PC-3 (cell line): ENCODE measurements at regions not wholly inside any gene's neighbourhood (a gene's known extent, or its start where the extent isn't known, plus 50 kb on each side); places are given as distances from the start of the nearest gene placed in this dataset.

Source experiments
- ATAC-seq: fragments of 200-7000 bp; cut with Tn5 transposase; 2 replicates; pipeline ENCODE4 v1.9.1; 2020; ENCODE audit warnings: mild to moderate bottlenecking, moderate library complexity
- BruUV-seq: library from RNA; stranded (reverse); fragments of 400-500 nt; replicated peaks from 2 replicates; lab custom pipeline; 2021; lab: Mats Ljungman, UMichigan
- CTCF ChIA-PET: fragments of 300-600 bp; sonication (Branson Sonifier 250); formaldehyde crosslinking; loops from one replicate; lab custom pipeline; 2022; ENCODE audit warnings: antibody characterized with exemption; lab: Charles Lee
- POLR2A ChIA-PET: fragments of 300-600 bp; sonication (Branson Sonifier 250); formaldehyde crosslinking; loops from one replicate; lab custom pipeline; 2022; ENCODE audit warnings: antibody characterized with exemption; ENCODE audit not compliant: unreplicated experiment; lab: Charles Lee
- DNase-seq: peaks from one replicate; pipeline ENCODE4 v3.0.0-alpha.2; 2015
- H2AFZ ChIP-seq: fragments of 300-600 bp; sonication (generic); 2 replicates; pipeline ENCODE4 v1.6.0; 2016; ENCODE audit warnings: antibody characterized with exemption, low read length
- H3F3A ChIP-seq: fragments of 300-600 bp; sonication (generic); one replicate; pipeline ENCODE4 v1.6.0; 2017; ENCODE audit warnings: antibody characterized with exemption, low read length, control low read depth, mild to moderate bottlenecking; ENCODE audit not compliant: unreplicated experiment
- H3K27ac ChIP-seq: fragments of 300-600 bp; sonication (generic); 2 replicates; pipeline ENCODE4 v1.5.1; 2016; ENCODE audit warnings: mild to moderate bottlenecking, low read length
- H3K27me3 ChIP-seq: fragments of 300-600 bp; sonication (generic); 2 replicates; pipeline ENCODE4 v1.6.1; 2016; ENCODE audit warnings: low read length, mixed read lengths
- H3K36me3 ChIP-seq: fragments of 300-600 bp; sonication (generic); 2 replicates; pipeline ENCODE4 v1.6.1; 2016; ENCODE audit warnings: low read depth, mixed run types, low read length, mixed read lengths
- H3K4me1 ChIP-seq: fragments of 300-600 bp; sonication (generic); 2 replicates; pipeline ENCODE4 v1.5.1; 2016; ENCODE audit warnings: low read length; ENCODE audit not compliant: insufficient read depth
- H3K4me2 ChIP-seq: fragments of 300-600 bp; sonication (generic); 2 replicates; pipeline ENCODE4 v1.6.0; 2016; ENCODE audit warnings: low read length
- H3K4me3 ChIP-seq: fragments of 300-600 bp; sonication (generic); 2 replicates; pipeline ENCODE4 v1.5.1; 2016; ENCODE audit warnings: mild to moderate bottlenecking, low read length, mixed read lengths
- H3K79me2 ChIP-seq: fragments of 300-600 bp; sonication (generic); 2 replicates; pipeline ENCODE4 v1.6.1; 2017; ENCODE audit warnings: low read length, mixed read lengths
- H3K9ac ChIP-seq: fragments of 300-600 bp; sonication (generic); 2 replicates; pipeline ENCODE4 v1.6.0; 2016; ENCODE audit warnings: mild to moderate bottlenecking, low read length
- H3K9me2 ChIP-seq: fragments of 300-600 bp; sonication (generic); replicated peaks from 2 replicates; pipeline ENCODE4 v1.6.1; 2016; ENCODE audit warnings: mixed run types, low read length, mixed read lengths
- H3K9me3 ChIP-seq: fragments of 300-600 bp; sonication (generic); 2 replicates; pipeline ENCODE4 v1.6.1; 2016; ENCODE audit warnings: low read length, mixed read lengths
- H4K20me1 ChIP-seq: fragments of 300-600 bp; sonication (generic); 2 replicates; pipeline ENCODE4 v1.6.1; 2016; ENCODE audit warnings: low read length, mixed read lengths
- EZH2 ChIP-seq: fragments of 300-600 bp; sonication (generic); IDR thresholded peaks from one replicate; pipeline ENCODE4 v1.6.1; 2017; ENCODE audit warnings: antibody characterized with exemption, mild to moderate bottlenecking, low read length; ENCODE audit not compliant: unreplicated experiment
- EZH2phosphoT487 ChIP-seq: fragments of 300-600 bp; sonication (generic); IDR thresholded peaks from 2 replicates; pipeline ENCODE4 v1.6.1; 2018; ENCODE audit warnings: mild to moderate bottlenecking, antibody characterized with exemption, low read length, borderline replicate concordance
- intact Hi-C: fragments of 100-400 bp; cut with micrococcal nuclease; formaldehyde crosslinking; loops from 2 replicates; pipeline ENCODE4 v1.9.0; 2023
- TF ChIP-seq, protein P1 (sequence below): fragments of 300-600 bp; sonication (generic); conservative IDR thresholded peaks from 2 replicates; pipeline ENCODE4 v1.5.1; 2017; ENCODE audit warnings: antibody characterized with exemption, low read depth, mild to moderate bottlenecking, low read length

GRCh38 chr4:43778187-43778915, 670.3 kb downstream of the KCTD8 start:
- Histone ChIP-seq H3K9me2 (no peaks in the 10 kb centered on the region), H3K9me3 (no peaks in the 10 kb centered on the region), H3K4me1 (no peaks in the 10 kb centered on the region), H2AFZ (no peak overlapping the region), H4K20me1 (no peaks in the 10 kb centered on the region), H3K27me3 (no peaks in the 10 kb centered on the region), H3K79me2 (no peaks in the 10 kb centered on the region), H3F3A (no peaks in the 10 kb centered on the region), H3K4me2 (no peak overlapping the region), H3K9ac (no peak overlapping the region), H3K4me3 (no peak overlapping the region), H3K27ac (no peak overlapping the region), H3K36me3 (no peaks in the 10 kb centered on the region)
- DNase-seq (no peak), ATAC-seq (no peak)
- POLR2A ChIA-PET: no interaction called here
- no TSS peak for BruUV-seq
- TF ChIP-seq, protein P1, sequence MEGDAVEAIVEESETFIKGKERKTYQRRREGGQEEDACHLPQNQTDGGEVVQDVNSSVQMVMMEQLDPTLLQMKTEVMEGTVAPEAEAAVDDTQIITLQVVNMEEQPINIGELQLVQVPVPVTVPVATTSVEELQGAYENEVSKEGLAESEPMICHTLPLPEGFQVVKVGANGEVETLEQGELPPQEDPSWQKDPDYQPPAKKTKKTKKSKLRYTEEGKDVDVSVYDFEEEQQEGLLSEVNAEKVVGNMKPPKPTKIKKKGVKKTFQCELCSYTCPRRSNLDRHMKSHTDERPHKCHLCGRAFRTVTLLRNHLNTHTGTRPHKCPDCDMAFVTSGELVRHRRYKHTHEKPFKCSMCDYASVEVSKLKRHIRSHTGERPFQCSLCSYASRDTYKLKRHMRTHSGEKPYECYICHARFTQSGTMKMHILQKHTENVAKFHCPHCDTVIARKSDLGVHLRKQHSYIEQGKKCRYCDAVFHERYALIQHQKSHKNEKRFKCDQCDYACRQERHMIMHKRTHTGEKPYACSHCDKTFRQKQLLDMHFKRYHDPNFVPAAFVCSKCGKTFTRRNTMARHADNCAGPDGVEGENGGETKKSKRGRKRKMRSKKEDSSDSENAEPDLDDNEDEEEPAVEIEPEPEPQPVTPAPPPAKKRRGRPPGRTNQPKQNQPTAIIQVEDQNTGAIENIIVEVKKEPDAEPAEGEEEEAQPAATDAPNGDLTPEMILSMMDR: no peak
- TF ChIP-seq EZH2phosphoT487 (no peak), EZH2 (no peak)
- CTCF ChIA-PET: interaction anchor here (0.6 kb wide), 1 partner anchor 783 kb away, joined by 5 read pairs; no protein-coding TSS in a partner anchor
- intact Hi-C loops: no loop called here

GRCh38 chr4:43781125-43781524, 667.5 kb downstream of the KCTD8 start:
- no peaks in the 10 kb centered on the region for H3K79me2 ChIP-seq
- H3K4me1 ChIP-seq: no peaks in the 10 kb centered on the region
- no peak overlapping the region for H3K4me2 ChIP-seq
- CTCF ChIA-PET: no interaction called here
- no peaks in the 10 kb centered on the region for H3K9me2 ChIP-seq
- no peaks in the 10 kb centered on the region for H3K9me3 ChIP-seq
- POLR2A ChIA-PET: no interaction called here
- H3K27ac ChIP-seq: no peak overlapping the region
- H2AFZ ChIP-seq: no peak overlapping the region
- ATAC-seq (no peak), DNase-seq (no peak)
- H4K20me1 ChIP-seq: no peaks in the 10 kb centered on the region
- no peak overlapping the region for H3K9ac ChIP-seq
- H3F3A ChIP-seq: no peaks in the 10 kb centered on the region
- no peaks in the 10 kb centered on the region for H3K36me3 ChIP-seq
- TF ChIP-seq EZH2 (no peak), EZH2phosphoT487 (no peak)
- TF ChIP-seq, protein P1: no peak
- intact Hi-C loops: loop anchor here (10.0 kb wide), 1 partner anchor 474 kb away; no protein-coding TSS in a partner anchor
- H3K4me3 ChIP-seq: no peak overlapping the region
- no peaks in the 10 kb centered on the region for H3K27me3 ChIP-seq
- BruUV-seq: no TSS peak

DNA sequence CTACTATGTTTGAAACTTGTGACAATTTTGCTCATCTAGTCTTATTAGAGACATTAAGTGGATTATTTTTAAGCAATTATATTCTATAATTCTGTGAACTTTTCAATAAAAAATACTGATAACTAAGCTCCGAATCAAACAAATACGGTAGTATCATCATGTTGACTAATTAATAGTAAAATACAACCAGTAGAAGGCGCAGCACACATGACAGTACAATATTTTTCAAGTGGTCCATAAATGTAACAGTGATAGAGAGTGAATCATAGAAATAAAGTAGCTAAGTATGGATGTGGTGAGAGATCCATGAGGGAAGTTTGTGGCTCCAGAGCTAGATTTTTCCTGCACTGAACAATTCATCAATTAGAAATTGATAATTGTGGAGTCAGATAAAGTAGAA, 666.2 kb downstream of the KCTD8 start:
- Histone ChIP-seq H3K4me1 (no peaks in the 10 kb centered on the region), H3K4me2 (peak overlapping the region; percentile 82), H3K9me2 (no peaks in the 10 kb centered on the region), H3K4me3 (peak overlapping the region; percentile 62), H3K27ac (no peak overlapping the region), H3K27me3 (no peaks in the 10 kb centered on the region), H4K20me1 (no peaks in the 10 kb centered on the region), H3K9ac (peak overlapping the region; percentile 5; the same call in 1 of the 2 replicates), H3K79me2 (no peaks in the 10 kb centered on the region), H3F3A (no peaks in the 10 kb centered on the region), H3K9me3 (no peaks in the 10 kb centered on the region), H2AFZ (peak overlapping the region; percentile 77), H3K36me3 (no peaks in the 10 kb centered on the region)
- BruUV-seq: no TSS peak
- ChIA-PET CTCF (interaction anchor here (0.6 to 1.7 kb wide), 4 partner anchors 60 to 666 kb away, joined by 3 to 13 read pairs (median 3); partner anchors contain the start of gene KCTD8), POLR2A (no interaction called here)
- TF ChIP-seq EZH2: no peak
- TF ChIP-seq, protein P1: peak; percentile 69
- intact Hi-C loops: loop anchor here (1.0 to 10.0 kb wide), 5 partner anchors 60 to 846 kb away; no protein-coding TSS in a partner anchor
- ATAC-seq (peak; percentile 65), DNase-seq (peak; percentile 54)
